Nephron progenitor cell (in vitro differentiated cells): ENCODE measurements at regions not wholly inside any gene's neighbourhood (a gene's known extent, or its start where the extent isn't known, plus 50 kb on each side); places are given as distances from the start of the nearest gene placed in this dataset.

Source experiments
- DNase-seq: peaks from one replicate; pipeline ENCODE4 v3.0.0; 2021
- H3K27ac Mint-ChIP-seq: 2 replicates; pipeline ENCODE4 v1.8.0; 2021; ENCODE audit warnings: mild to moderate bottlenecking, moderate library complexity, mixed read lengths
- H3K27me3 Mint-ChIP-seq: 2 replicates; pipeline ENCODE4 v1.8.0; 2021; ENCODE audit warnings: mild to moderate bottlenecking, low read depth, mixed read lengths; ENCODE audit not compliant: poor library complexity
- H3K36me3 Mint-ChIP-seq: 2 replicates; pipeline ENCODE4 v1.8.0; 2021; ENCODE audit warnings: low read depth, mixed read lengths
- H3K4me1 Mint-ChIP-seq: 2 replicates; pipeline ENCODE4 v1.8.0; 2021; ENCODE audit warnings: mixed read lengths
- H3K4me3 Mint-ChIP-seq: 2 replicates; pipeline ENCODE4 v1.8.0; 2021; ENCODE audit warnings: mild to moderate bottlenecking, moderate library complexity, mixed read lengths
- H3K9me3 Mint-ChIP-seq: 2 replicates; pipeline ENCODE4 v1.8.0; 2021; ENCODE audit warnings: mild to moderate bottlenecking, moderate library complexity, mixed read lengths
- TF ChIP-seq, protein P1 (sequence below): fragments of 200-600 bp; sonication (generic); IDR thresholded peaks from 2 replicates; pipeline ENCODE4 v1.5.0; 2021; ENCODE audit warnings: antibody characterized with exemption

DNA sequence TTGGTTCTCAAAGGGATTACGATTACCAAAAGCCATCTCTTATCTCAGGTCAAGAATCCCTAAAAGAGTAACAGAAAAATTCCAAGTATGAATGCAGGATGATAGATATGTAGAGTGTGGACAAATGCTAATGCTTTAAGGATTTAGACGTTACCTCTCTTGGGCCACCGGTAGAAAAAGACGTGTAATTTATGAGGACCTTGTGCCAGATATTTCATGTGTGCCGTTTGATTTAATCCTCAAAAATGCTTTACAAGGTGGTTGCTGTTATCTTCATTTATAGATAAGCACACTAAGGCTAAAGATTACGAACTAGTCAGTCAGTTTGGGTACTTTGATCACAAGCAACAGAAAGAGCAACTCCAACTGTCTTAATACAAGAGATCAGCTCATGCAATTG lies 370.8 kb upstream of the JAG1 start:
- peaks cover 4% of the 10 kb centered on the region for H3K36me3 Mint-ChIP-seq
- peaks cover 21% of the 10 kb centered on the region for H3K4me1 Mint-ChIP-seq
- no peaks in the 10 kb centered on the region for H3K27me3 Mint-ChIP-seq
- TF ChIP-seq, protein P1, sequence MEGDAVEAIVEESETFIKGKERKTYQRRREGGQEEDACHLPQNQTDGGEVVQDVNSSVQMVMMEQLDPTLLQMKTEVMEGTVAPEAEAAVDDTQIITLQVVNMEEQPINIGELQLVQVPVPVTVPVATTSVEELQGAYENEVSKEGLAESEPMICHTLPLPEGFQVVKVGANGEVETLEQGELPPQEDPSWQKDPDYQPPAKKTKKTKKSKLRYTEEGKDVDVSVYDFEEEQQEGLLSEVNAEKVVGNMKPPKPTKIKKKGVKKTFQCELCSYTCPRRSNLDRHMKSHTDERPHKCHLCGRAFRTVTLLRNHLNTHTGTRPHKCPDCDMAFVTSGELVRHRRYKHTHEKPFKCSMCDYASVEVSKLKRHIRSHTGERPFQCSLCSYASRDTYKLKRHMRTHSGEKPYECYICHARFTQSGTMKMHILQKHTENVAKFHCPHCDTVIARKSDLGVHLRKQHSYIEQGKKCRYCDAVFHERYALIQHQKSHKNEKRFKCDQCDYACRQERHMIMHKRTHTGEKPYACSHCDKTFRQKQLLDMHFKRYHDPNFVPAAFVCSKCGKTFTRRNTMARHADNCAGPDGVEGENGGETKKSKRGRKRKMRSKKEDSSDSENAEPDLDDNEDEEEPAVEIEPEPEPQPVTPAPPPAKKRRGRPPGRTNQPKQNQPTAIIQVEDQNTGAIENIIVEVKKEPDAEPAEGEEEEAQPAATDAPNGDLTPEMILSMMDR: no peak
- H3K4me3 Mint-ChIP-seq: no peak overlapping the region
- H3K9me3 Mint-ChIP-seq: peaks cover 23% of the 10 kb centered on the region
- DNase-seq: no peak
- H3K27ac Mint-ChIP-seq: no peak overlapping the region

DNA sequence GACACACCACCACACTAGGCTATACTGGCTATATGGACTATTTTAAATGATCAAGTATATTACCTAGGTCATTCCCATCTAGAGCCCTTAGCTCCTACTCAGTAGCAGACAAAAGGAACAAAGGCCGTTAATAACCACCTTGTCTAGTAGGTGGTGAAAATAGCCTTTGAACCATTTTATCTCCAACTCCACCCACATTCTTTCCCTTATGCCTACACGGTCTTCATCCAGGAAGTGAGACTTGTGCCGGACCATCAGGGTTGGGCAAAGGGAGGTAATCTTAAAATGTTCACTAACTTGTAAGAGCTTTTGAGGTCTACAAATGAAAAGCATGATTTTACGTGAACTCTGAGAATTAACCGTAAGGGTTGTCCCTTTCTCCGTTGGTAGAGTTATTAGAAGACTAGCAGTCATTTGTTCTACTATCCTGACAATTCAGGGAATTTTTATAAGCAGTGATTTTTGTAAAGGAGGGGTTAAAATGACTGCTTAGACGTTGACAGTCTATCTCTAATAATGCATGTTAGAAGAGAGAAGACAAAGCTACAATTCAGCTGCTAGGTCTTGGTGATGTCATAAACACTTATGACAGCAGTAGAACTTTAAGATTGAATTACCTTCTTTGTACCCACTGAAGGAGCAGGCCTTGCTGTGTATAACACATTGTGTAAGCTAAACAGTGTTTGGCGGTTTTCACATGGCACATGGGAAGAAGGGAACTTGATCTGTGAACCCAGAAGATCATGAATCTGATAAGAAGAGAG lies 371.8 kb upstream of the JAG1 start:
- DNase-seq: no peak
- Mint-ChIP-seq H3K36me3 (peaks cover 4% of the 10 kb centered on the region), H3K4me1 (peaks cover 10% of the 10 kb centered on the region), H3K27ac (no peak overlapping the region), H3K4me3 (no peak overlapping the region), H3K27me3 (no peaks in the 10 kb centered on the region), H3K9me3 (peaks cover 23% of the 10 kb centered on the region)
- TF ChIP-seq, protein P1: no peak

DNA sequence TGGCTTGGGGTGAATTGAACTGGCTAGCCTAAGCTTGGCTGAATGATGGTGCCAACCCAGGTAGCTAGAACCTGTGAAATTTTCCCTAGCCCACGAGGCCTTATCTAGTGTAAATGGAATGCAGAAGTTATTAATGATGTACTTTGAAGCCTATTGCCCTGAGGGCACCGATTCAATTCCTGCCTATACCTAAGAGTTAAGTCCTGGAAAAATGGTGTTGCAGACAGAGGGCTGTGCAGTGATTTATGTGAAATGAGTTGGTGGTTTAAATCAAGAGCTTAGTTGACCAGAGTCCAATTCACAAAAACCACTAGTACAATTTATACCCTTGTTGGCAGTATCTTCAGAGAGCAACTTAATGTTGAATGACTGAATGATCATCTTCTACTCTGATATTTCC lies 373.8 kb upstream of the JAG1 start:
- H3K27me3 Mint-ChIP-seq: no peaks in the 10 kb centered on the region
- no peak overlapping the region for H3K27ac Mint-ChIP-seq
- TF ChIP-seq, protein P1: no peak
- H3K9me3 Mint-ChIP-seq: peaks cover 17% of the 10 kb centered on the region
- peaks cover 4% of the 10 kb centered on the region for H3K36me3 Mint-ChIP-seq
- H3K4me1 Mint-ChIP-seq: peaks cover 23% of the 10 kb centered on the region
- no peak for DNase-seq
- H3K4me3 Mint-ChIP-seq: no peak overlapping the region

DNA sequence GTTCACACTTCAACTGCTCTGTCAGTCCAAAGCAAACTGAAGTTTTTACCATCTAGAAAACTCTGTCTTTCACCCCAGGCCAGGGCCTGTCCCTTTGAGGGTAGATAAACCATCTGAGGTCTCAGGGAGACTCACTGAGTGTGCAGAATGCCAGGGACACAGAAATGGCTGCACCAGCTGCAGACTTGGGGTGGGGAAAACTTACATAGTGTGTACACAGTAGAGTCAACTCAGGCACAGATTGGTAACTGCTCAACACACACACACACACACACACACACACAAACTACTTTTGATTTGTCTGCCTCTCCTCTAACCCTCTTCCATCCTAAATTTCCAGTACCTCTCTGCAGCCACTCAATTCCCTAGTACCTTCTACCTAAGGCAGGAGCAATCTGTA lies 374.9 kb upstream of the JAG1 start:
- H3K4me1 Mint-ChIP-seq: peaks cover 32% of the 10 kb centered on the region
- no peak overlapping the region for H3K4me3 Mint-ChIP-seq
- peaks cover 4% of the 10 kb centered on the region for H3K36me3 Mint-ChIP-seq
- DNase-seq: no peak
- TF ChIP-seq, protein P1: no peak
- no peak overlapping the region for H3K27ac Mint-ChIP-seq
- peaks cover 15% of the 10 kb centered on the region for H3K9me3 Mint-ChIP-seq
- no peaks in the 10 kb centered on the region for H3K27me3 Mint-ChIP-seq

DNA sequence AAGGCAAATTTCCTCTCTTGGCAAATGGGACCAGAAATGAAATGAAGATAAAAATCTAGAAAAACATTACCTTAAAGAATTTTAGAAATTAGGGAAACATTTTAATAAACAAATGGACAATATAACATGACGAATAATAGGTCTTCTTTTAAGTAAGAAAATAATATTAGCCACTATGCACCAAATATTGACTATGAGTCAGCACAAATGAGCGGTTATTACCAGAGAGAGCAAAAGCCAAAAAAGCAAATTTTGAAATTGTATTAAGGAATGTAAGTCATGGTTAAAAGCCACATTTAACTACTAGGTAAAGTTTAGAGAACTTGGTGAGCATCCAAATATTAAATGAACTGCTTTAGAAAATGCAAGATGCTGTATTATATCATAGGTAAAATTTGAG lies 376.6 kb upstream of the JAG1 start:
- H3K4me1 Mint-ChIP-seq: peaks cover 48% of the 10 kb centered on the region
- DNase-seq: no peak
- peaks cover 5% of the 10 kb centered on the region for H3K9me3 Mint-ChIP-seq
- no peak overlapping the region for H3K27ac Mint-ChIP-seq
- no peaks in the 10 kb centered on the region for H3K36me3 Mint-ChIP-seq
- no peak overlapping the region for H3K4me3 Mint-ChIP-seq
- TF ChIP-seq, protein P1: no peak
- H3K27me3 Mint-ChIP-seq: no peaks in the 10 kb centered on the region

DNA sequence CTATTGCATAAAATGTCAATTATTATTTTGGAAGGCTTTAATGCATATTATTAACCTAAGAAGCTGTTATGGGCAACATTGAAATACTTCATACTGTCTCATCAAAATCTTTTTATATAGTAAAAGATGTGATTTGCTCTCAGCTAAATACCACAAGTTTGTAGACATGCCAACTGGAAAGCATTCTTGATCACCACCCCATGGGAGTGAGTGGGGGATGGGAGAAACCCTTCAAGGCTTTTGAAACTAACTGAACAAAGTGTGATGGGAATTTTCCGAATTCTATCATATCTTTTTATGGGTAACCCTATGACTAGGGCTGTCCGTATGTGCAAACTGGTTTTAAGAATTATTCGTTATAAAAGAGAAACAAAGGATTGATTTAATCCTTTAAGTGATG lies 377.3 kb upstream of the JAG1 start:
- TF ChIP-seq, protein P1: no peak
- H3K4me3 Mint-ChIP-seq: no peak overlapping the region
- no peaks in the 10 kb centered on the region for H3K36me3 Mint-ChIP-seq
- no peak overlapping the region for H3K27ac Mint-ChIP-seq
- no peaks in the 10 kb centered on the region for H3K27me3 Mint-ChIP-seq
- H3K4me1 Mint-ChIP-seq: peaks cover 55% of the 10 kb centered on the region
- no peaks in the 10 kb centered on the region for H3K9me3 Mint-ChIP-seq
- DNase-seq: no peak
